Stimulated activated CD4-positive, alpha-beta T cell treated with anti-CD3 and anti-CD28 coated beads, Interleukin-1b, Interleukin-23, amount 100 ng/mL, for 24 hours (primary cell): ENCODE measurements at regions not wholly inside any gene's neighbourhood (a gene's known extent, or its start where the extent isn't known, plus 50 kb on each side); places are given as distances from the start of the nearest gene placed in this dataset.

Experiments
- DNase-seq, 4 experiments: peaks; one replicate each; pipeline ENCODE4 v3.0.0-alpha.2; 2020; ENCODE audit warnings: low read depth in 4 of 4, low spot score in 1 of 4

- no peak for DNase-seq
Measured at GRCh38 chr18:53937037-53937436, 287.4 kb downstream of the MBD2 start.

GRCh38 chr18:53935803-53936202, 288.7 kb downstream of the MBD2 start:
- no peak for DNase-seq

- no peak for DNase-seq
Measured at GRCh38 chr18:53935399-53935798, 289.1 kb downstream of the MBD2 start.

GRCh38 chr18:53920312-53921075, 304.0 kb downstream of the MBD2 start:
- no peak for DNase-seq

- no peak for DNase-seq
Measured at GRCh38 chr18:53918091-53918490, 306.4 kb downstream of the MBD2 start.

GRCh38 chr18:53911200-53911599, 313.3 kb downstream of the MBD2 start:
- no peak for DNase-seq

- DNase-seq, result peak in 1 of 4 experiments; percentile 4
Measured at GRCh38 chr18:53909668-53910067, 314.8 kb downstream of the MBD2 start.

- DNase-seq, result no peak
Measured at GRCh38 chr18:53907921-53908320, 316.5 kb downstream of the MBD2 start.

GRCh38 chr18:53906681-53907080, 317.8 kb downstream of the MBD2 start:
- DNase-seq, result no peak

GRCh38 chr18:53894675-53895442, 329.6 kb downstream of the MBD2 start:
- no peak for DNase-seq

GRCh38 chr18:53887447-53887846, 337.0 kb downstream of the MBD2 start:
- no peak for DNase-seq

- DNase-seq, result no peak
Measured at GRCh38 chr18:53886058-53886457, 338.4 kb downstream of the MBD2 start.

GRCh38 chr18:53883771-53884170, 340.7 kb downstream of the MBD2 start:
- no peak for DNase-seq

GRCh38 chr18:53874103-53874502, 350.4 kb downstream of the MBD2 start:
- no peak for DNase-seq

- DNase-seq, result no peak
Measured at GRCh38 chr18:53864770-53865169, 359.7 kb downstream of the MBD2 start.

- no peak for DNase-seq
Measured at GRCh38 chr18:53862921-53863320, 361.5 kb downstream of the MBD2 start.

- DNase-seq, result no peak
Measured at GRCh38 chr18:53861185-53861584, 363.3 kb downstream of the MBD2 start.

GRCh38 chr18:53859764-53860163, 364.7 kb downstream of the MBD2 start:
- DNase-seq, result no peak

- DNase-seq, result no peak
Measured at GRCh38 chr18:53850902-53851301, 373.6 kb downstream of the MBD2 start.

GRCh38 chr18:53843763-53844162, 380.7 kb downstream of the MBD2 start:
- no peak for DNase-seq

GRCh38 chr18:53843113-53843760, 381.2 kb downstream of the MBD2 start:
- no peak for DNase-seq

GRCh38 chr18:53838746-53839145, 385.7 kb downstream of the MBD2 start:
- DNase-seq, result no peak
